Coronary artery (tissue), 2 donors: ENCODE measurements at regions not wholly inside any gene's neighbourhood (a gene's known extent, or its start where the extent isn't known, plus 50 kb on each side); places are given as distances from the start of the nearest gene placed in this dataset.

Experiments
- DNase-seq: peaks from one replicate; pipeline ENCODE4 v3.0.0-alpha.2; 2017; ENCODE audit warnings: low spot score
- H3K27ac ChIP-seq, 2 donors: fragments of 200-600 bp; sonication (generic); one replicate each; pipeline ENCODE4 v1.5.1; 2016 to 2019
- H3K4me3 ChIP-seq: fragments of 200-600 bp; sonication (generic); 2 replicates; pipeline ENCODE4 v1.5.1; 2016; ENCODE audit warnings: mild to moderate bottlenecking, moderate library complexity
- TF ChIP-seq, protein P1 (sequence below): fragments of 200-600 bp; sonication (generic); IDR thresholded peaks from one replicate; pipeline ENCODE4 v1.5.1; 2019; ENCODE audit warnings: antibody characterized with exemption

DNA sequence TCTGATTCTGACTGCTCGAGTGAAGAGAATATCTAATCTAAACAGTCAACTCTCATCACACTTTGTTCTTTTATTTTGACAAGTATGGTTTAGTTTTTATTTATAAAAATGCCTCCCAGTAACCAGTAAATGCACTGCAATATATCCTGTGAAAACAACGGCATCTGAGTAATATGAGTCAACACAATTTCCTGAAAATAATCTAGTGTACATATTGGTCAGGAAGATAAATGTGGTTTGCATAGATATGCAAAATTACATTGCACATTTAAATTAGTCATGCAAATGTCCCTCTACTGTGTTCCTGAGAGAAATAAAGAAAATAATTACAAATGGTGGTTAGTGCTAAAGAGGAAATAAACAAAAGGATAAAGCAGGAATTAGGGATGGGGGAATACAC lies 1190.7 kb upstream of the SEL1L start:
- TF ChIP-seq, protein P1, sequence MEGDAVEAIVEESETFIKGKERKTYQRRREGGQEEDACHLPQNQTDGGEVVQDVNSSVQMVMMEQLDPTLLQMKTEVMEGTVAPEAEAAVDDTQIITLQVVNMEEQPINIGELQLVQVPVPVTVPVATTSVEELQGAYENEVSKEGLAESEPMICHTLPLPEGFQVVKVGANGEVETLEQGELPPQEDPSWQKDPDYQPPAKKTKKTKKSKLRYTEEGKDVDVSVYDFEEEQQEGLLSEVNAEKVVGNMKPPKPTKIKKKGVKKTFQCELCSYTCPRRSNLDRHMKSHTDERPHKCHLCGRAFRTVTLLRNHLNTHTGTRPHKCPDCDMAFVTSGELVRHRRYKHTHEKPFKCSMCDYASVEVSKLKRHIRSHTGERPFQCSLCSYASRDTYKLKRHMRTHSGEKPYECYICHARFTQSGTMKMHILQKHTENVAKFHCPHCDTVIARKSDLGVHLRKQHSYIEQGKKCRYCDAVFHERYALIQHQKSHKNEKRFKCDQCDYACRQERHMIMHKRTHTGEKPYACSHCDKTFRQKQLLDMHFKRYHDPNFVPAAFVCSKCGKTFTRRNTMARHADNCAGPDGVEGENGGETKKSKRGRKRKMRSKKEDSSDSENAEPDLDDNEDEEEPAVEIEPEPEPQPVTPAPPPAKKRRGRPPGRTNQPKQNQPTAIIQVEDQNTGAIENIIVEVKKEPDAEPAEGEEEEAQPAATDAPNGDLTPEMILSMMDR, result no peak
- Histone ChIP-seq H3K27ac (no peak overlapping the region), H3K4me3 (no peak overlapping the region)
- no peak for DNase-seq

DNA sequence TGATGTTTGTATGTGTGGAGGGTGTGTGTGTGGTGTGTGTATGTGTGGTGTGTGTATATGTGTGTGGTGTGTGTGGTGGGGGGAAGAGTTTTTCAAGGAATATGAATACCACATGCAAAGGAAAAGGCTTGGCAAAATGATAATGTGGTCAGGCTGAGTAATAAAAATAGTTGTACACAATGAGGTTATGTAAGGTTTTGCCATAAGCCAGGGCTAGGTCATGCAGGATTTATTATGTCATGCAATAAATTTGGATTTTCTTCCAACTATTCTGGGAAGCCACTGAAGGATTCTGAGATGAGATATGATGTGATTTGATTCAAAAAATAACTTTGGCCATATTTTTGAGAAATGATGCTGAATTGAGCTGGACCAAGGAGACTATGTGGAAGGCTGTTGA lies 1191.6 kb upstream of the SEL1L start:
- TF ChIP-seq, protein P1, result no peak
- DNase-seq, result no peak
- no peak overlapping the region for H3K4me3 ChIP-seq
- no peak overlapping the region for H3K27ac ChIP-seq

DNA sequence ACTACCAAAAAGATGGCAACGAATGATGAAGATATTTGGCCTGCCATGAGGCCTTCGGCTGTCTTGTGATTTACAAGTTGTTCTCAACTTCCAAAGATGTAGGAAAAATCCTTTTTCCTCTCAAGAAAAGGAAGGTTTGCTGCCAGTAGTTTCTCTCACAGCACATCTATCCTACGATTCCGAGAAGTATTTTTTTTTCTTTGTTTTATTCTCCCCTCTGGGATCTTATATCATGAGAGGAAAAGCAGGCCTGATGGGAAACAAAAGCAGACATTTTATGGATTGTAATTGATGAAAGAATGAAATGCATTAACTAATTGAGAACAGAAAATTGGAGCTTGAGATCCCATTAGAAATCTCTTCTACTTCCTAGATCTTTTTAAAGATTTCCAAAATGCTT lies 1197.9 kb upstream of the SEL1L start:
- H3K27ac ChIP-seq, result no peak overlapping the region
- no peak for DNase-seq
- H3K4me3 ChIP-seq, result no peak overlapping the region
- TF ChIP-seq, protein P1, result no peak

DNA sequence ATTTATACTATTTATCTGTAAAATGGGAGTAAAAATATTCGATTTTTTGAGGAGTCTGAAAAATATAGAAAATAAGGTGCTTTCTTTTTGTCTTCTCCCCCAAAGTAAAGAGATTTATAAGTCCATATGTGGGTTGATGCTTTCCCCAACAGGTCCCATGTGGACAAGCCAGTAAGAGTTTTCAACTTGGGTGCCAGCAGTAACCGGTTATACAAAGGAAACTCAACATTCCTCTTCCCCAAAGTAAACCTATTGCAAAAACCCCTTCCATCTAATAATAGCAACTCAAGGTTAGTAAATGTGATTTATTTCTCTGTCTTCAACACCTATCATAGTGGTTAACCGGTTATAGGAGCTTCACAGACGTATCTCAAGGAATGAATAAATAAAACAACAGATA lies 1206.9 kb upstream of the SEL1L start:
- no peak for DNase-seq
- H3K27ac ChIP-seq, result no peak overlapping the region
- TF ChIP-seq, protein P1, result no peak
- no peak overlapping the region for H3K4me3 ChIP-seq

DNA sequence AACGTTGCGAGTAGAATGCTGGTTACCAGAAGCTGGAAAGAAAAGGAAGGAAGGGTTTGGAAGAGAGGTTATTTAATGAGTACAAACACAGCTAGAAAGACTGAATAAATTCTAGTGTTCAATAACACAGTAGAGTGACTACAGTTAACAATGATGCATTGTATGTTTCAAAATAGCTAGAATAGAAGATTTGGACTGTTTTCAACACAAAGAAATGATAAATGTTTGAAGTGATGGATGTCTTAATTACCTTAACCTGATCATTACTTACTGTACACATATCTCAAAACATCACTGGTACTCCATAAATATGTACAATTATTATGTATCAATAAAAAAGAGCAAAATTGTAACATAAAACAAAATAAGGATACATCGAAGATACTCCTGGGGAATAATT lies 1221.8 kb upstream of the SEL1L start:
- no peak for DNase-seq
- Histone ChIP-seq H3K4me3 (no peak overlapping the region), H3K27ac (no peak overlapping the region)
- TF ChIP-seq, protein P1, result no peak

DNA sequence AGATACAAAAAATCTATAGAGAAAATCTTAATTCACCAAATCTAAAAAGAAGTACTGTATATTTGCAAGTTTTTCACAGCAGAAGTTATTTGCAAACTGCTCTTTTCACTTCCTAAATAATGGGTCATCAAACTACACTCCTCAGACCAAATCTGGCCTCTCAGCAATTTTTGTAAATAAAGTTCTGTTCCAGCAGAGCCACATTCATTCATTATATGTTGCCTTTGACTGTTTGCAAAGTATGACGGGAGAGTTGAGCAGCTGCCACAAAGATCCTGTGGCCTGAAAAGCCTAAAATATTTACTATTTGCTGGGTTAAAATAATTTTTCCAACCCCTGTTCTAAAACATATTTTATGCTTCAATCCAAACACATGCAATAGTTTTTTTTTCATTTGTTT lies 1222.3 kb upstream of the SEL1L start:
- H3K4me3 ChIP-seq, result no peak overlapping the region
- DNase-seq, result no peak
- H3K27ac ChIP-seq, result no peak overlapping the region
- TF ChIP-seq, protein P1, result no peak

DNA sequence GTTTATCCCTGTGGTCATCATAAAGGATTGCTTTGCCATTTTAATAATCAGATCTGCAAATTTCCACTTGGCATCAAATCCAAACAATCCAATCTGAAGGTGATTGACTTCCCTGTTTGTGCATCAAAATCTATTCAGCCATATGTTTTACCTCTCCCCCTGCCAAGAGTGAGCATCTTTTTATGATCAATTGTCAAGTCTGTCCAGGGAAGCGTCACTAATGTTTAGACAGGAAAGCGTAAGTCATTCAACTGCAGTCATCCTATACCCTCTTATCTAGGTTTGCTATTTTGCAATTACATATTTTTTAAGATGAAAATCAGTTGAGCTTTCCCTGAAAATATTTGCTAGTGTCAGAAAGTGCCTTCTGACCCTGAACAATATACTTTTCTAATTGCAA lies 1224.1 kb upstream of the SEL1L start:
- DNase-seq, result no peak
- no peak overlapping the region for H3K4me3 ChIP-seq
- H3K27ac ChIP-seq, result no peak overlapping the region
- TF ChIP-seq, protein P1, result no peak
